Colonic mucosa (tissue), 4 donors: ENCODE measurements at regions not wholly inside any gene's neighbourhood (a gene's known extent, or its start where the extent isn't known, plus 50 kb on each side); places are given as distances from the start of the nearest gene placed in this dataset.

Experiments used
- DNase-seq: peaks from one replicate; pipeline ENCODE4 v3.0.0-alpha.2; 2020
- H3K27ac ChIP-seq: fragments of 200-600 bp; one replicate; pipeline ENCODE4 v1.8.0; 2021
- H3K27me3 ChIP-seq: fragments of 200-600 bp; one replicate; pipeline ENCODE4 v1.8.0; 2021
- H3K36me3 ChIP-seq: fragments of 200-600 bp; one replicate; pipeline ENCODE4 v1.8.0; 2021
- H3K4me1 ChIP-seq: fragments of 200-600 bp; one replicate; pipeline ENCODE4 v1.8.0; 2021; ENCODE audit warnings: mild to moderate bottlenecking
- H3K4me3 ChIP-seq: fragments of 200-600 bp; one replicate; pipeline ENCODE4 v1.8.0; 2021
- H3K9ac ChIP-seq, 2 donors: one replicate each; pipeline ENCODE4 v1.7.0; 2013; ENCODE audit warnings: control low read depth in 2 of 2, low read depth in 2 of 2, low read length in 2 of 2
- H3K9me3 ChIP-seq: fragments of 200-600 bp; one replicate; pipeline ENCODE4 v1.8.0; 2021
- intact Hi-C: fragments of 100-400 bp; cut with DNase I; formaldehyde crosslinking; loops from one replicate; pipeline ENCODE4 v1.14.1; 2022
- TF ChIP-seq, protein P1 (sequence below): fragments of 200-600 bp; IDR thresholded peaks from one replicate; pipeline ENCODE4 v1.8.0; 2022; ENCODE audit warnings: antibody characterized with exemption, mild to moderate bottlenecking
- donor health status: healthy.
- donor health status: DM: no; HTN: no; CAD: no.
- donor health status: DM: no; HTN: no; CAD: no.

DNA sequence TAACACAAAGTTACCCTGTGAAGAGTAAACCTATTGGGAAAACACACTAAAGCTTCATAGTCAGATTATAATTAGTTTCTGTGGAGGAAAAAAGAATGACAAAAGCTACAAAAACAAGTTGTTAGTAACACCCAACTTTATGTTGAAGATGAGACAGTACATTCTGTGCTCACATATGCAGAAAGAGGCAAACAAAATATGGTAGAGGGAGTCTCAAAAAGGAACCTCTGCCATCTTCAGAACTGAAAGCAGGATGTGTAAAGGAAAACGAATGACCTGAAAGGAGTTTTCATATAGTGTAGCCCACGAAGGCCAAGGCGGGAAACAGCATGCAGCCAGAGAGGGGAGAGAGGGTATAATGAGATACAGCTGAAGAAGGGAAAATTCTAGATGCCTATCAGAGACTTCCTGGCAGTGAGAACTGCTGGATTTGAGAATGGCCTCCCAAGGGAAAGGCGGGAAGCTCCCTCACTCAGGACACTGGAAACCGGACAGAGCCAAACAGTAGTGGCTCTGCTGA lies 84.1 kb upstream of the HEY2 start:
- no peak overlapping the region for H3K9ac ChIP-seq
- H3K27ac ChIP-seq: no peak overlapping the region
- no peak for DNase-seq
- H3K4me1 ChIP-seq: no peaks in the 10 kb centered on the region
- no peaks in the 10 kb centered on the region for H3K9me3 ChIP-seq
- intact Hi-C loops: no loop called here
- TF ChIP-seq, protein P1, sequence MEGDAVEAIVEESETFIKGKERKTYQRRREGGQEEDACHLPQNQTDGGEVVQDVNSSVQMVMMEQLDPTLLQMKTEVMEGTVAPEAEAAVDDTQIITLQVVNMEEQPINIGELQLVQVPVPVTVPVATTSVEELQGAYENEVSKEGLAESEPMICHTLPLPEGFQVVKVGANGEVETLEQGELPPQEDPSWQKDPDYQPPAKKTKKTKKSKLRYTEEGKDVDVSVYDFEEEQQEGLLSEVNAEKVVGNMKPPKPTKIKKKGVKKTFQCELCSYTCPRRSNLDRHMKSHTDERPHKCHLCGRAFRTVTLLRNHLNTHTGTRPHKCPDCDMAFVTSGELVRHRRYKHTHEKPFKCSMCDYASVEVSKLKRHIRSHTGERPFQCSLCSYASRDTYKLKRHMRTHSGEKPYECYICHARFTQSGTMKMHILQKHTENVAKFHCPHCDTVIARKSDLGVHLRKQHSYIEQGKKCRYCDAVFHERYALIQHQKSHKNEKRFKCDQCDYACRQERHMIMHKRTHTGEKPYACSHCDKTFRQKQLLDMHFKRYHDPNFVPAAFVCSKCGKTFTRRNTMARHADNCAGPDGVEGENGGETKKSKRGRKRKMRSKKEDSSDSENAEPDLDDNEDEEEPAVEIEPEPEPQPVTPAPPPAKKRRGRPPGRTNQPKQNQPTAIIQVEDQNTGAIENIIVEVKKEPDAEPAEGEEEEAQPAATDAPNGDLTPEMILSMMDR: no peak
- H3K36me3 ChIP-seq: no peaks in the 10 kb centered on the region
- H3K27me3 ChIP-seq: no peaks in the 10 kb centered on the region
- H3K4me3 ChIP-seq: no peak overlapping the region

DNA sequence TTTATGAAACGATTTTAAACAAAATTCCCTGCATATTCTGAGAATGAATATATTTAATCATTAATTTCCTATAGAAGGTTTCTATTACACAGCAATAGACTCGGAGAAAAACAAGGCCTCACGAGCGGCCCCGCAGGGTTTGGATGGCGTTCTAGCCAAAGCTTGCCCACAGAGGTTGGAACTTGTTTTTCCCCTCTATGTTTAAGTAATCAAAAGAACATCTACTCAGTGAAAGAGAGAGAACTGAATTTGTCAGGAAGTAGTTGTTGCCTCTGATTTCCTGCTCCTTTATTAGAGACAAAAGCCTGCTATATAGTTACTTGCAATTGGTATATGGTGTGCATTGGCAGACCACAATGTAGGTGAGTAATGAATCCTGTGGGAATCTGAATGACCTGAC lies 82.1 kb upstream of the HEY2 start:
- no peaks in the 10 kb centered on the region for H3K4me1 ChIP-seq
- no peaks in the 10 kb centered on the region for H3K27me3 ChIP-seq
- no peak overlapping the region for H3K4me3 ChIP-seq
- DNase-seq: no peak
- no peak overlapping the region for H3K27ac ChIP-seq
- TF ChIP-seq, protein P1: no peak
- no peaks in the 10 kb centered on the region for H3K9me3 ChIP-seq
- H3K9ac ChIP-seq: no peak overlapping the region
- intact Hi-C loops: no loop called here
- no peaks in the 10 kb centered on the region for H3K36me3 ChIP-seq

DNA sequence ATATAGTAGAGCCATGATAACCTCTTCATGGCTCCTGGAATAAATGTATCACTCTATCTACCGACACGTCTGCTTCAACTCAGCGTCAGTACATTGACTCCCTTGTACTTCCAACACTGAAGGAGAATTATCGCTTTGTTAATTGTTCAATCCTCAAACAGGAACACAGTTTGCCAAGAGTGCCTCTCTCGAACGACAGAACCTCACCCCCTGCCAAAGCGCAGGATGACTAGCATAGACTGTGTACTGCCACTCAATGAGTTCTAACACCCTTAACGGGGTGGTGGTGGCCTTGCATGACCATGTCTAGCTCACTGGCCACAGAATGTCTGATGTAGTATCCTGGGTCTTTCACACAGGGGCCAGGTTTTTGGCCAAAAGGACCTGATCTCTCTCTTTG lies 81.4 kb upstream of the HEY2 start:
- TF ChIP-seq, protein P1: no peak
- Histone ChIP-seq H3K27ac (no peak overlapping the region), H3K4me3 (no peak overlapping the region), H3K4me1 (no peaks in the 10 kb centered on the region), H3K27me3 (no peaks in the 10 kb centered on the region), H3K9ac (no peak overlapping the region), H3K36me3 (no peaks in the 10 kb centered on the region), H3K9me3 (no peaks in the 10 kb centered on the region)
- DNase-seq: no peak
- intact Hi-C loops: no loop called here

DNA sequence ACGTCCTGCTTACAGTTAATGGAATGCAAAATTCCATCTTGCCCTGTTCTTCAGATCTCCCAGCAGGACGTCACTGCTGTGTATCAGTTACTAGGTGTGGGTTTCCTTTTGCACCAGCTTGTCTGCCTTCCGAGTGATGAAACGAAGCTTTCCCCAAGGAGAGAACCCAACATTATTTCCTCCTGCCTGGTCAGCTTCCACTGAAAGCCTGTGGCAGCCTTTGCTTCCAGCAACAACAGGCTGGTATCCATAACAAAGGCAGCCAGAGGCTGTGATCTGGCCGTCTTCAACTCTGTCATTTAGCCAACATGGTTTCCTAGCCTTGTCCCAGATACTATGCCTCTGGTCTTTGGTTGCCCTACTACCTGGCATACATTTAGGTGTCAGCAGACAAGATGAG lies 78.9 kb upstream of the HEY2 start:
- no peak overlapping the region for H3K9ac ChIP-seq
- H3K27ac ChIP-seq: no peak overlapping the region
- H3K27me3 ChIP-seq: no peaks in the 10 kb centered on the region
- H3K36me3 ChIP-seq: no peaks in the 10 kb centered on the region
- H3K4me1 ChIP-seq: no peaks in the 10 kb centered on the region
- H3K9me3 ChIP-seq: no peaks in the 10 kb centered on the region
- no peak overlapping the region for H3K4me3 ChIP-seq
- TF ChIP-seq, protein P1: no peak
- no peak for DNase-seq
- intact Hi-C loops: no loop called here

DNA sequence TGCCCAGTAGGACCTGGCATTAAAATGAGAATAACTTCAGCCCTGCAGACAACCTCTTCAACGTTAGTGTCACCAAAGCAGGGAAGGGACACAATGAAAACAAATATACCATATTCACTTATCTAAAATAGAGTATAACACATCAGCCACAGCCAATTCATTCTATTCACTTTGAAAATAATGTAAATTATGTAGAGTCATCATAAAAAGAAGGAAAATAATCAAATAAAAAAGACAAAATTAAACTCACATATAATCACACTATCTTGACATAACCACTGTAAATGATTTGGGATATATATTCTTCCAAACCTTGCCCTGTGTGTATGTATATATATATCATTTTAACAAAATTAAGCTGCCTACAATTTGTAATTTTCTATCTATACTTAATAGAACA lies 78.1 kb upstream of the HEY2 start:
- TF ChIP-seq, protein P1: no peak
- H3K27me3 ChIP-seq: no peaks in the 10 kb centered on the region

DNA sequence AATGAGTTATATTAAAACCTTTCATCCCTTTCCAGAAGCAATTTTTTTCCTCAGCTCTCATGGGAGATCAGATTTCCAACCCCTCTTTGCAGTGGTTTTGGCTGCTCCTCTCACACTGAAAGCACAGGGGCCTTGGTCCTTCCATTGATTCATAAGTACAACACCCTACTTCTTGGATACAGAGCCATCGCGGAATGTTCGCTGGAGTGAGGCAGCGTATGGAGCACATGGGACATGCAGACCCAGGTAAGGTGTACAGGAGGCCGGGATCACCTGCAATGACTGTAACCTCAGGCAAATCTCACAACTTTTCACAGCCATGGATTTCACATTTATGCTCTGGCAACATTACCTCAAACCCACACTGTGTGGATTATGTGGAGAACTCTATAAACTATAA lies 75.2 kb upstream of the HEY2 start:
- no peak overlapping the region for H3K27ac ChIP-seq
- no peaks in the 10 kb centered on the region for H3K27me3 ChIP-seq
- no peaks in the 10 kb centered on the region for H3K9me3 ChIP-seq
- no peaks in the 10 kb centered on the region for H3K36me3 ChIP-seq
- TF ChIP-seq, protein P1: no peak
- no peak overlapping the region for H3K9ac ChIP-seq
- intact Hi-C loops: no loop called here
- H3K4me1 ChIP-seq: no peaks in the 10 kb centered on the region
- H3K4me3 ChIP-seq: no peak overlapping the region
- no peak for DNase-seq

More for the DNA sequence above, 78.1 kb upstream of the HEY2 start:
- Histone ChIP-seq H3K4me3 (no peak overlapping the region), H3K36me3 (no peaks in the 10 kb centered on the region), H3K9ac (no peak overlapping the region), H3K4me1 (no peaks in the 10 kb centered on the region), H3K27ac (no peak overlapping the region), H3K9me3 (no peaks in the 10 kb centered on the region)
- DNase-seq: no peak
- intact Hi-C loops: no loop called here
